GM19467 (cell line): ENCODE measurements at regions not wholly inside any gene's neighbourhood (a gene's known extent, or its start where the extent isn't known, plus 50 kb on each side); places are given as distances from the start of the nearest gene placed in this dataset.

Source experiments
- ATAC-seq: cut with Tn5 transposase; IDR thresholded peaks from one replicate; pipeline ENCODE4 v1.9.1; 2021; ENCODE audit warnings: mild to moderate bottlenecking, moderate library complexity; ENCODE audit not compliant: unreplicated experiment

GRCh38 chr2:43109261-43109743, 117.1 kb downstream of the ZFP36L2 start:
- no peak for ATAC-seq

GRCh38 chr2:43107679-43108078, 118.7 kb downstream of the ZFP36L2 start:
- ATAC-seq: no peak

- no peak for ATAC-seq
Measured at GRCh38 chr2:43106559-43107527, 119.6 kb downstream of the ZFP36L2 start.

DNA sequence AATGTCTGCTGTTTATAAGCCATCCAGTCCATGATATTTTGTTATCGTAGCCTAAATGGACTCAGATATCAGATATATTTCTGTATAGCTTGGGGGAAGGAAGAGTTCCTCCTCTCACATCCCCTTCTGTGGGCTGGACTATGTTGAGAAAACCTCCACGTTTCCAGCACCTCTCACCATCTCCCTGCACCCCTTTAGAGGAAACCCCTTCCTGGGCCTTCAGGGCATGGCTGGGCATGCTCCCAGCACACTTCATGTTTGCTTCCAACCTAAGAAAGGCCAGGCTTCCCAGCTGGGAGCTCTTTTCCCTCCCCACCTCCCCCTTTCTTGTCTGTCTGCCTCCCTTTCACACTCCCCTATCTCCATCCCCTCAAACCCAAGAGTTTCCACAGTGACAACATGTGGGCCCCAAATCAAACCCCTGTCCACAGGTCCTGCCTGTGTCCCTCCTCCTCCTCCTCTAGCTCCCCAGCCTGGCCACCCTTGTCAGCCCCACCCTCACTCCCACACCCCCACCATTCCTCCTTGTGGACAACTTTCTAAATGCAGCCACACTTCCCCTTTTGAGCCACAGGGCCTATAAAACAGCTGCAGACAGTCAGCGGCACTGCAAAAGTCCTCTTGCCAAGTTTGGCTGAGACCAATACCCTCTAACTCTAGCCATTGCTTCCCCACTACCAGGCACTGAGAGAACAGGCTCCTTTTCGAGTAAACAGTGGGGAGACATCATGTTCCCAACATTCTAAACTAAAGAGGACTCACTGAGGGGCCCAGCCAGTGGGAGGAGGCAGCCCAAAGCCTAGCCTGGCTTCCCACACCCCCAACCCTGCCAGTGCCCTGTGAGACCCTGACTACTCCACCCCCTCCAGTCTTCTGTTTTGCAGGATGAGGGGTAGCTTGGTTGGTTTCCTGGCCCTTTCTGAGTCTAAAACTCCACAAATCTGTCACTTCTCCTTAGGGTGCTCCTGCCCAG, 120.5 kb downstream of the ZFP36L2 start:
- no peak for ATAC-seq

- ATAC-seq: no peak
Measured at GRCh38 chr2:43104763-43105162, 121.6 kb downstream of the ZFP36L2 start.

GRCh38 chr2:43104106-43104505, 122.3 kb downstream of the ZFP36L2 start:
- no peak for ATAC-seq

GRCh38 chr2:43103093-43103404, 123.4 kb downstream of the ZFP36L2 start:
- ATAC-seq: no peak

- ATAC-seq: no peak
Measured at GRCh38 chr2:43102366-43103092, 123.9 kb downstream of the ZFP36L2 start.

GRCh38 chr2:43101751-43102150, 124.7 kb downstream of the ZFP36L2 start:
- ATAC-seq: no peak

DNA sequence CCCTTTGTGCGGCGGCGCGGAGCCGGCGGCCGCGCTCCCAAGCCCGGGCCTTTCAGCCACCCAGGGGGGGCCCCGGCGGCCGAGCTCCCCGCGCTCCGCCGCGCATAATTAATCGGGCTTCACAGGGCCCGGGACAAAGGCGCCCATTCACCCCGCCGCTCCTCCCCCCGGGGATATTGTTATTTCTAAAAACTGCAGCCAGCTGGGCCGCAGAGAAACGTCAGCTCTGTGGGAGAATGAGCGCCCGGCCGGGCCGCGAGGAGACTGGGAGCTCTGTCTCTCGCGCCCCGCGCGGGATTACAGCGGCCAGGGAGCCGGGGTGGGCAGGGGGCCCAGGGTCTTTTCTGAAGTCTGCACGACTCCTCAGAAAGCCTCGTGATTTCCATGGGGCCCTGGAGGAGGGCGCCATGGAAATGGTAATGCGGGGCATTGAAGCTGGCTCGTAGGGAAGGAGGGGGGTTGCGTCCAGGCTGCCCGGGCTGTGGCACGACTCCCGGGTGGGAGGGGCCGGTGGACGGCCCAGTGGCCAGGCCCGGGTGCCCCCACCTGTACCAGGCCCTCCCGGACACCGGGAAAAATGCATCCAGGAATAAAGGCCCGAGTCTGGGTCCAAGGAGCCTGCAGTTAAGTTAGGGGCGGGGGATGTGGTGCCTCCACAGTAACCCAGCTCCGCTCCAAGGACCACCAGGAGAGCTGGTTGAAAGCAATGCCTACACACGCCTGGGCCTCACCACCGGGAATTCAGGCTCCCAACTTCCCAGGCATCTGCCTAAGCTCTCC, 125.3 kb downstream of the ZFP36L2 start:
- ATAC-seq: no peak

- ATAC-seq: no peak
Measured at GRCh38 chr2:43100362-43100882, 126.0 kb downstream of the ZFP36L2 start.

GRCh38 chr2:43099797-43100196, 126.6 kb downstream of the ZFP36L2 start:
- ATAC-seq: no peak

DNA sequence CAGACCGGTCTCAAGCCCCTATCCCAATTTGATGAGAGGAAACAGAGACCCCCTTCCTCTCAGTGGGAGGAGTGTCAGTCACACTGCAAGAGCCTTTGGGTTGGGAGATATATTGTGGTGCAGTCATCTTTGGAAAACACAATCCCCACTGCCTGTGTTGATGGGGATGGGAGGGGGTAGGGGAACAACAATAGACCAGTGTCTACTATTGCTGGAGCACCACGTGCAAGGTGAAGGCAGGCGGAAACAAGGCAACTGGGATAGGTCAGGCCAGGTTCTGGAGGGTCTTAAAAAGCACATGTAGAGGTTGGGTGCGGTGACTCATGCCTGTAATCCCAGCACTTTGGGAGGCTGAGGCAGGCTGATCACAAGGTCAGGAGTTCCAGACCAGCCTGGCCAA, 127.9 kb downstream of the ZFP36L2 start:
- ATAC-seq: no peak

GRCh38 chr2:43097644-43098408, 128.6 kb downstream of the ZFP36L2 start:
- no peak for ATAC-seq

- ATAC-seq: no peak
Measured at GRCh38 chr2:43095533-43096295, 130.7 kb downstream of the ZFP36L2 start.

- no peak for ATAC-seq
Measured at GRCh38 chr2:43092520-43093179, 133.8 kb downstream of the ZFP36L2 start.

DNA sequence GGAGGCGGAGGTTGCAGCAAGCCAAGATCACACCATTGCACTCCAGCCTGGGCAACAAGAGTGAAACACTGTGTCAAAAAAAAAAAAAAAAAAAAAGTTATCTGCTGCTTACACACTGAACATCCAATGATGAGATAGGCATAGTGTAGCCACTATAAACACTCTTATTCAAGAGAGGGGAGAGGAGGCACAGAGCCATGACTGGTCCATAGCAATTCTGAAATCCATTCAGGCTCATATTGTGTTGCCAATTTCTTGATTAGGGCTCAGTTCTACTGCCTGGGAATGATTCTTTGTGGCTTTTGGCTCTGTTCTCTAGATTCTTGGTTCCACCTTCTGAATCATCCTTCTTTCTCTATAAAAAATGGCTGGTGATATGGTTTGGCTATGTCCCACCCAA, 136.1 kb downstream of the ZFP36L2 start:
- ATAC-seq: no peak
